ENCODE measurements at regions not wholly inside any gene's neighbourhood (a gene's known extent, or its start where the extent isn't known, plus 50 kb on each side); places are given as distances from the start of the nearest gene placed in this dataset.

GRCh38 chr21:35896060-35896459 is 164.3 kb downstream of the SETD4 start:
- DNase-seq (ENCODE audit: low spot score) = no peak

GRCh38 chr21:35895598-35895997 is 164.7 kb downstream of the SETD4 start:
- no peak for DNase-seq (ENCODE audit: low spot score)

GRCh38 chr21:35893156-35893555 is 167.2 kb downstream of the SETD4 start:
- DNase-seq (ENCODE audit: low spot score) = no peak

- DNase-seq (ENCODE audit: low spot score) = no peak
Observed at GRCh38 chr21:35886887-35887286, 173.4 kb downstream of the SETD4 start.

GRCh38 chr21:35885942-35886541 is 174.3 kb downstream of the SETD4 start:
- DNase-seq (ENCODE audit: low spot score) = no peak

- no peak for DNase-seq (ENCODE audit: low spot score)
Observed at GRCh38 chr21:35882791-35883240, 177.5 kb downstream of the SETD4 start.

- DNase-seq (ENCODE audit: low spot score) = no peak
Observed at GRCh38 chr21:35873441-35873840, 186.9 kb downstream of the SETD4 start.

- no peak for DNase-seq (ENCODE audit: low spot score)
Observed at GRCh38 chr21:35871906-35872305, 188.4 kb downstream of the SETD4 start.

- DNase-seq (ENCODE audit: low spot score) = no peak
Observed at GRCh38 chr21:35868869-35869223, 191.5 kb downstream of the SETD4 start.

GRCh38 chr21:35868005-35868868 is 192.1 kb downstream of the SETD4 start:
- DNase-seq (ENCODE audit: low spot score) = no peak

GRCh38 chr21:35864039-35864438 is 196.3 kb downstream of the SETD4 start:
- no peak for DNase-seq (ENCODE audit: low spot score)

- DNase-seq (ENCODE audit: low spot score) = no peak
Observed at GRCh38 chr21:35862969-35863368, 197.4 kb downstream of the SETD4 start.

GRCh38 chr21:35861661-35862060 is 198.7 kb downstream of the SETD4 start:
- no peak for DNase-seq (ENCODE audit: low spot score)

- DNase-seq (ENCODE audit: low spot score) = no peak
Observed at GRCh38 chr21:35860189-35860869, 200.0 kb downstream of the SETD4 start.

- DNase-seq (ENCODE audit: low spot score) = no peak
Observed at GRCh38 chr21:35859677-35860076, 200.6 kb downstream of the SETD4 start.

- no peak for DNase-seq (ENCODE audit: low spot score)
Observed at GRCh38 chr21:35857095-35857494, 203.2 kb downstream of the SETD4 start.

GRCh38 chr21:35855484-35855883 is 204.8 kb downstream of the SETD4 start:
- no peak for DNase-seq (ENCODE audit: low spot score)

- DNase-seq (ENCODE audit: low spot score) = no peak
Observed at GRCh38 chr21:35854281-35854680, 206.0 kb downstream of the SETD4 start.

GRCh38 chr21:35853321-35854239 is 206.7 kb downstream of the SETD4 start:
- no peak for DNase-seq (ENCODE audit: low spot score)

- no peak for DNase-seq (ENCODE audit: low spot score)
Observed at GRCh38 chr21:35852820-35853219, 207.5 kb downstream of the SETD4 start.

GRCh38 chr21:35850542-35851103 is 209.7 kb downstream of the SETD4 start:
- no peak for DNase-seq (ENCODE audit: low spot score)

Measured in mucosa of gallbladder (tissue), 1 donor.